ENCODE measurements at regions not wholly inside any gene's neighbourhood (a gene's known extent, or its start where the extent isn't known, plus 50 kb on each side); places are given as distances from the start of the nearest gene placed in this dataset.

GRCh38 chr6:122347751-122348150 is 51.7 kb upstream of the HSF2 start:
- H3K27me3 Mint-ChIP-seq (ENCODE audit: unreplicated experiment): no peaks in the 10 kb centered on the region
- H3K9me3 Mint-ChIP-seq (ENCODE audit: unreplicated experiment): no peaks in the 10 kb centered on the region
- H3K36me3 Mint-ChIP-seq (ENCODE audit: unreplicated experiment): no peaks in the 10 kb centered on the region
- no peak overlapping the region for H3K4me3 Mint-ChIP-seq (ENCODE audit: unreplicated experiment)
- TF ChIP-seq CTCF (IDR thresholded peaks at IDR 0.05; ENCODE audit: partially characterized antibody, unreplicated experiment): no peak
- H3K27ac Mint-ChIP-seq (ENCODE audit: unreplicated experiment): no peak overlapping the region
- H3K4me1 Mint-ChIP-seq (ENCODE audit: low read depth, unreplicated experiment): peaks cover 11% of the 10 kb centered on the region
- DNase-seq: no peak
